ENCODE measurements at regions not wholly inside any gene's neighbourhood (a gene's known extent, or its start where the extent isn't known, plus 50 kb on each side); places are given as distances from the start of the nearest gene placed in this dataset.
"Not testable (repeated sequence)": the region's sequence is repeated elsewhere in the genome, so short reads cannot be mapped to it uniquely, and the experiment has no call there.

GRCh38 chr6:137969874-137970273, 102.8 kb downstream of the TNFAIP3 start:
- DNase-seq (ENCODE audit: low spot score) = no peak

DNA sequence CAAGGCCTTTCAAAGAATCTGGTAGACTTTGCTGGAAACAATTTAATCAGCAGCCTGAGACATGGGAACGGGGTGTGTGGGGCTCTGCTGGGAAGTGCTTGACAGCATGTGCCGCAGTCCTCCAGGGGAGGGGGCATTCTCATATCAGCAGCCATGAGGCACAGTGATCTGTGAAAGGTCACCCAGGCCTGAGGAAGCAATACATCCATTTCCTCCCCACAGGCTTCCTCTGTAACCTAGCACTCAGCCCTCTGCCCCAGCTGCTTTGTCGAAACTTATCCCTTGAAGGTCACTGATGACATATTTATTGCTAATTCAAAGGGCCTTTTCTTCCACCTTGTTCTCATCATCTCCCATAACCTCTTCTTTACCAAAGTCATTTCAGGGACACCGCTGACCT, 103.3 kb downstream of the TNFAIP3 start:
- peak; percentile 19 for DNase-seq (ENCODE audit: low spot score)

- DNase-seq (ENCODE audit: low spot score) = no peak
Observed at GRCh38 chr6:137973201-137973600, 106.1 kb downstream of the TNFAIP3 start.

- DNase-seq (ENCODE audit: low spot score) = peak; percentile 69
Observed at GRCh38 chr6:137975188-137975940, 108.3 kb downstream of the TNFAIP3 start.

DNA sequence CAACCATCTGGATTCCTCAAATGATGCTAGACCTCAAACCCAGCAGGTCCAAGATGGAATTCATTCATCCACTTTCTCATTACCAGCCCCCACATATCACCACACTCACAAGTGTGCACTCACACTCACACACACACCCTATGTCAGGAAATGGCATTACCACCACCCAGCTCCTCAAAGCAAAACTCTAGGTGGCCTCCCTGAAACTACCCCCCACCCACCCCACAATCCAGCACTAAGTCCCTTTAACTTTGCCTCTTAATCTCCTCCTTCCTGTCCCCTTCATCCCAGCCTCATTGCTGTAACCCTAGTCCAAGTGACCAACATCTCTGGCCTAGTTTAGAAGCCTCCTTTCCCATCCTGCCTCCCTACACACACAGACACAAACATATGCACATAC, 109.4 kb downstream of the TNFAIP3 start:
- no peak for DNase-seq (ENCODE audit: low spot score)

- DNase-seq (ENCODE audit: low spot score) = no peak
Observed at GRCh38 chr6:137977206-137977605, 110.1 kb downstream of the TNFAIP3 start.

DNA sequence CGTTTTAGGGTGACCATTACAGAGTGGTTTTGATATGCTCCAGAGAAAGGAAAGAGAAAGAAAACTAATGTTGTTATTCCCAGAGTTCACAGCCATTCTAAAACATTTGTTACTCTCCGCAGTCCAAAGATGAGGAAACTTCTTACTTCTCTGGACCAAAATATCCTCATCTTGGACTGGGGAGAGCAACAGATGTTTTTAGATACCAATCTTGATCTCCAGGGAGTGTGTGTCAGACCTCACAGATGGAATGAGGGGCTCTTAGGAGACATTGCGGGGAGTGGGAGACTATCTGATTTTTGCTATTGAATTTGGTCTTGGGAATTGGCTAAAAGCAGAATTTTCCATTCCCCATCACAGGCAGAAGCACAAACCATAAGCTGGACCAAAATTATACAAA, 110.8 kb downstream of the TNFAIP3 start:
- DNase-seq (ENCODE audit: low spot score) = no peak

DNA sequence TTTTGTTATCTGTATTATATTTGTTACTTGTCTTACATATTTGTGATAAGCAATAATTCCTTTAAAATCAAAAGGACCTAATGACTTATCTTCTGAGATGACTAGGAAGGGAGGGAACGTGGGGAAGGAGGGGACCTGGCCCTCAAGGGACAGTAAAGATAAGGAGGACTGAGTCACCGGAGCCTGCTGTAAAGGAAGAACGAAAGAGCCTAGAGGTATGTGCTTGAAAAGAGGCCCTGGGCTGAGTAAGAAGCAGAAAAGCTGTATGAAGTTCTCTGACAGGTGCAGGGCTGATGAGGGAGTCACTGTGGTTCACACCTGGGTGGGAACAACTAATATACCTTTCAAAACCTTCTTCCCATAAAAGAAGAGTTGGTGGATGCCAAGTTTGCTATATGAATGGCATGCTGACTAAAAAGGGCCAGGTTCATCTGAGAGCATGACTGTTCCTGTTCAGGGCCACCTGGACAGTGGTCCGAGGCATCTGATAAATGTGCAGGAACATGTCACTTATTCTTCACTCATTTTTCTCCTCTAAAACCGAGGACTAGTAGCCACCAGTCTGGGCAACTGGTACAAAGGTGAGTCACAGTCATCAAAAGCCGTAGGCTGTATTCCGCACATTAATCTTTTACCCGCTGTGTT, 111.3 kb downstream of the TNFAIP3 start:
- peak; percentile 25 for DNase-seq (ENCODE audit: low spot score)

GRCh38 chr6:137979263-137979662, 112.2 kb downstream of the TNFAIP3 start:
- not testable (repeated sequence) for DNase-seq (ENCODE audit: low spot score)

GRCh38 chr6:137980777-137981176, 113.7 kb downstream of the TNFAIP3 start:
- DNase-seq (ENCODE audit: low spot score) = no peak

GRCh38 chr6:137981758-137982157, 114.7 kb downstream of the TNFAIP3 start:
- DNase-seq (ENCODE audit: low spot score) = no peak

DNA sequence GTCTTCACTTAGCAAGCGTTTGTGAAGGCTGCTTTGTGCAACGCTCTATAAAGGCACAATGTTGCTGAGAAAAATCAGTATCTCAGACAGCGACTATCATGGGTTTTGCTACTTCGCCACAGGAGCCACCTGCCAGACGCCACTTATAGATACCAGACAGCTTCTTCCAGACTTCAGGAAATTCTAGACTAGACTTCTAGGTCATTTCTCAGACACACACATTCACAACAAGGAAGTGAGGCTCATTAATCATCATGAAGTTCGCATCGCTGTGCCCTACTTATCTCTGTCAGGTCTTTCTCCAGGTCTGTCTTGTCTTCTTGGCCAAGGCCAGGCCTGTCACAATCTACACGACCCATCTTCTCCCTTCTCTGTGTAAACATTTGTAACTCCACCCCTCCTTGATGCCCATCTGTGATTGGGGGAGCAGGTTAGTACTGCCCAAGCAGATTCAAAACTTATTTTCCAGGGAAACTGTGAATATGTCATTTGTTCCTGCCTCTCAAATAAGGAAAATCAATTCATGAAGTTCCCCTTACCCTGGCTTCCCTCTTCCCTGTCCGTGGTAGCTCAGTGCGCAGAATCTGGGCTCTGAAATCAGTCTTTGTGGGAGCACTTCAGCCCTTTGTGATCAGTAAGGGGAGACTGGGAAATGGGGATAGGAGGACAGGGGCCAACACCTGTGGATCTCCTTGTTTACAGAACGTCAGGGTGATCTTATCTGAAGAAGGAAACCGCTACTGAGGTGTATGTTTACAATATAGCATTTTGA, 115.5 kb downstream of the TNFAIP3 start:
- peak; percentile 61 for DNase-seq (ENCODE audit: low spot score)

DNA sequence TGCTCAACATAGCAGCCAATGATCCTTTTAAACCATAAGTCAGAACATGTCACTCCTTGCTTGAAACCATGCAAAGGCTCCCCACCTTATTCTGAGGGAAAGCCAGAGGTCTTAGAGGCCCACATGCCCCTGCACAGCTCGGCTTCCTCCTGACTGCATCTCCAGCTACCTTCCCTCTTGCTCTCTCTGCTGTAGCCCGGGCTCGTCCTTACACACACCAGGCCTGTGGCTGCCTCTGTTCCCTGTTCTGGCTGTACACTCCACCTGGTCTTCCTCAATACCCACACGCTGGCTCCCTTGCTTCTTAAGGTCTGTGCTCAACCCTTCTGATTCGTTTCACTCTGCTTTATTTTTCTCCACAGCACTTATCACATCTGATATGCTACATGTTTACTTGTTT, 116.2 kb downstream of the TNFAIP3 start:
- no peak for DNase-seq (ENCODE audit: low spot score)

DNA sequence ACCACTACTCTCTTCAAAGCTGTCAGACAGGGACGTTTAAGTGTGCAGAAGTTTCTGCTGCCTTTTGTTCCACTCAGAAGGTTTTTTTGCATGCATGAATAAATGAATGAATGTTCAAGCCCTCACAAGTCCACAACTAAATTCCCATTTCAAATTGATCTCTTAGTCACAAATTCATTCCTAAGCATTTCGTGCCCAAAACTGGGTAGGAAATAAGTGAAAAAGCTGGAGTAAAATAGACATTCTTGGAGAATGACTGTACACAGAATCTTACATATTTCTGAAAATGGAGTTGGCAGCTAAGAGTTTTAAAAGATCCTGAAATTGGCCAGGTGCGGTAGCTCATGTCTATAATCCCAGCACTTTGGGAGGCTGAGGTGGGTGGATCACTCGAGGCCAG, 117.6 kb downstream of the PERP start:
- DNase-seq (ENCODE audit: low spot score) = no peak

GRCh38 chr6:137995371-137995770, 111.8 kb downstream of the PERP start:
- no peak for DNase-seq (ENCODE audit: low spot score)

GRCh38 chr6:137998461-137999019, 108.7 kb downstream of the PERP start:
- DNase-seq (ENCODE audit: low spot score) = no peak

DNA sequence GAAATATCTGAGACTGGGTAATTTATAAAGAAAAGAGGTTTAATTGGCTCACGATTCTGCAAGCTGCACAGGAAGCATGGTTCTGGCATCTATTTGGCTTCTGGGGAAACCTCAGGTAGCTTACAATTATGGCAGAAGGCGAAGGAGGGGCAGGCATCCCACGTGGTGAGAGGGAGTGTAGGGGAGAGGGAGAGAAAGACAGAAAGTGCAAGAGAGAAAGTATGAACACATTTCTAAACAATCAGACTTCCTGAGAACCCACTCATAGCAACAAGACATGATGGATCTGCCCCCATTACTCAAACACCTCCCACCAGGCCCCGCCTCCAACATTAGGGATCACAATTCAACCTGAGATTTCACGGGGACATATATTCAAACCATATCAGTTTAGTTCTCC, 107.4 kb downstream of the PERP start:
- DNase-seq (ENCODE audit: low spot score) = no peak

DNA sequence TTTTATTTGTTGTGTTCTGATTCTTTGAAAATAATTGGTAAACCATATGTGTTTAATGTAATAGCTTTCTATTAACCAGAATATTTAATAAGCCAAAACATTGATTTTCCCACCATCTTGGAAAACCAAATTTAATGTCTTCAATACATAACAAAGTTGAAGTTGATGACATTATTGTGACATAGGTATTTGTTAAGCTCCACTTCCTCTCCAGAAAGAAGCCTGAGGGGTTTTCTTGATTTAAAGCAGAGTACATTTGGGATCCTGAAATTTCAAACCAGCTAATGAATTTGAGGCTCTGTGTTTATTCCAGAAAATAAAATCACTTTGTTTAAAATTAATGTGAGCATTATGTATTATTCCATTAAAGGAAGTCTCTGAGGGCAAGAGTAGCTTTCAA, 106.3 kb downstream of the PERP start:
- no peak for DNase-seq (ENCODE audit: low spot score)

GRCh38 chr6:138001750-138002349, 105.4 kb downstream of the PERP start:
- peak; percentile 76 for DNase-seq (ENCODE audit: low spot score)

DNA sequence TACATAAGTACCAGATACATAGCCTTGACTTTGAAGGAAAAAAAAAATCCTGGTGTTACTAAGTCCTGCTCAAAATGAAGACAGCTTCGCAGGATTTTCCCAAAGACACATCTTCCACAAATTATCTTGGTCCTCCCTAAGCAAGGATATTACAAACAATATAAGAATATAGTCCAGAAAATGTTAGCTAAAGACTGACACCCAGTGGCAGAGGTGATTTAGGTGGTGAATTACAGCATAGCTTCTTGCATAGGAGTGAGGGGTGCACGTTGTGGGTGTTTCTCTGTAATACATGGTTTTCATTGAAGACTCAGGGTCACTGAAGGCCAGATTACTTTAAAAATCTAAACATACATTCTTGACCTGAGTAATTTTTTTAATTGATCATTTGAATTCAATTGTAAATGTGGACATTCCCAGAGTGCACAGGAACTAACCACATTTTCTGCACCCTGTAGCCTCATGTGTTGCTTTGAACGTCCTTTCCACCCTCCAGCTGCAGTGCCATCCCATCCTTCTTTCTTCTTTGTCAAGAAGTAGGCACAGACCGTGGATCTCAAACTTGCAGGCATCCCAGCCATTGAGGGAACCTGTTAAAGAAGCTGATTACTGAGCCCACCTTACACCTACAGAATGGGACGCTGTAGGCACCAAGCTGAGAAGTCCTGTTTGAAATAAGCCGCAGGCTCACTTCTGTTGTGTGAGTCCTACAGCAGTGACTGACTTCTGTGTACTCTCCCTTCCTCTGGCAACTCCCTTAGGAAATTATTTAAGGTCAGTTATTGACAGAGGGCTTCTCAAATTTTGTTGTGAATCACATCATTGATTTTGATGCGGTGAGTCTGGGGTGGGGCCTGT, 102.6 kb downstream of the PERP start:
- DNase-seq (ENCODE audit: low spot score) = peak; percentile 48

DNA sequence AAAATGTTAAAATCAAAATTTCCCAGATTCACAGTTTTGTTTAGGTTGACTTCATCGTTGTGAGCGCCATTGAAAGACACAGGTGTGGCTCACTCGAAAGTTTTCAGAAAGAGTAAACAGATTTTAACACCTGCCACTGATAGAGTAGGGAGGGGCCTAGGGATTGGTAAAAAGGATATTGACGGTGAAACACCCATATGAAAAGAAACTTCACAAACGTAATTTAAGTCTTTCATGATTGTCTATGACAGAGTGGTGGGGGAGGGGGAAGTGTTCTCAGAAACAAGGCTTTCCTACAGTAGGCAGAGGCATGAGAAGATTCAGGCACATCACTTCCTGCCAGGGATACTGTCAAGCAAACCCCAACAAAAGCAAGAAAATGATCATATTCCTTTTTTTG, 101.4 kb downstream of the PERP start:
- no peak for DNase-seq (ENCODE audit: low spot score)

Measured in CD4-positive, alpha-beta T cell treated with Interleukin-2 at 100 ng/mL for 4 hours (primary cell).